Left lung (tissue), 4 donors: ENCODE measurements at regions not wholly inside any gene's neighbourhood (a gene's known extent, or its start where the extent isn't known, plus 50 kb on each side); places are given as distances from the start of the nearest gene placed in this dataset.

Experiments
- ATAC-seq: fragments of 200-7000 bp; cut with Tn5 transposase; one replicate; pipeline ENCODE4 v1.9.1; 2020; ENCODE audit warnings: moderate library complexity
- DNase-seq, 4 donors: peaks; one replicate each; pipeline ENCODE4 v3.0.0-alpha.2; 2013 to 2020
- H3K27ac ChIP-seq, 2 donors: fragments of 200-600 bp; sonication (generic) in 1 of 2; one replicate each; pipeline versions ENCODE4 v1.5.0 to v1.8.0; 2020 to 2021
- H3K27me3 ChIP-seq, 2 donors: fragments of 200-600 bp; sonication (generic) in 1 of 2; one replicate each; pipeline versions ENCODE4 v1.5.0 to v1.8.0; 2020 to 2021
- H3K36me3 ChIP-seq, 2 donors: fragments of 200-600 bp; sonication (generic) in 1 of 2; one replicate each; pipeline versions ENCODE4 v1.5.0 to v1.8.0; 2020 to 2021
- H3K4me1 ChIP-seq, 2 donors: fragments of 200-600 bp; one replicate each; pipeline ENCODE4 v1.8.0; 2021
- H3K4me3 ChIP-seq, 2 donors: fragments of 200-600 bp; sonication (generic) in 1 of 2; one replicate each; pipeline versions ENCODE4 v1.5.0 to v1.8.0; 2020 to 2021; ENCODE audit warnings: mild to moderate bottlenecking in 1 of 2
- H3K9me3 ChIP-seq, 2 donors: fragments of 200-600 bp; sonication (generic) in 1 of 2; one replicate each; pipeline versions ENCODE4 v1.5.0 to v1.8.0; 2020 to 2021
- CTCF ChIP-seq, 2 donors: fragments of 200-600 bp; sonication (generic) in 1 of 2; IDR thresholded peaks; one replicate each; pipeline versions ENCODE4 v1.5.0 to v1.8.0; 2021; ENCODE audit warnings: antibody characterized with exemption in 2 of 2
- intact Hi-C, 2 donors: fragments of 100-400 bp; cut with DNase I; formaldehyde crosslinking; loops; one replicate each; pipeline versions ENCODE4 v1.11.2 to v1.14.2; 2022
- donor health status: DM: no; HTN: yes; CAD: no.
- donor health status: DM: no; HTN: no; CAD: no.

DNA sequence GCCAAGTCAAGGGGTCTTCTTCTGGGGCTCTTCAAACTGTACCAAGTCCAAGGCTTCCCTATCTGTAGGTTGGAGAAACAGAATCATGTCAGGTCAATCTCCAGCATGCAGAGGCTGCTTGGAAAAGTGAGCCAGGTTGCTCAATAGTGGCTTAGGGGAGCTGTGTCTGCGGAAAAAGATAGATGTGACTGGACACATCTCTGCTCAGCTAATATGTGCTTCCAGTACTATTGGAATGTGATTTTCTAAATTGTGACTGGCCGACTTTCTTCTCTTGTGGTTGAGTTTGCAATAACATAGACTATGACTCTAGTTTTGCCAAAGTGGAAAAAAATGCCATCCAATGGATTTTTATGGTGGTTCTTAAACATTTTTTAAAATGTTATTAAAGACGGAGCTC lies 136.7 kb downstream of the BOD1 start:
- H3K9me3 ChIP-seq: no peaks in the 10 kb centered on the region
- DNase-seq (no peak), ATAC-seq (no peak)
- intact Hi-C loops: no loop called here
- peaks cover 0 to 17% of the 10 kb centered on the region in 2 donors for H3K27me3 ChIP-seq
- H3K36me3 ChIP-seq: no peaks in the 10 kb centered on the region
- no peak overlapping the region for H3K27ac ChIP-seq
- H3K4me1 ChIP-seq: no peaks in the 10 kb centered on the region
- no peak overlapping the region for H3K4me3 ChIP-seq
- TF ChIP-seq CTCF (IDR thresholded peaks at IDR 0.05): no peak

DNA sequence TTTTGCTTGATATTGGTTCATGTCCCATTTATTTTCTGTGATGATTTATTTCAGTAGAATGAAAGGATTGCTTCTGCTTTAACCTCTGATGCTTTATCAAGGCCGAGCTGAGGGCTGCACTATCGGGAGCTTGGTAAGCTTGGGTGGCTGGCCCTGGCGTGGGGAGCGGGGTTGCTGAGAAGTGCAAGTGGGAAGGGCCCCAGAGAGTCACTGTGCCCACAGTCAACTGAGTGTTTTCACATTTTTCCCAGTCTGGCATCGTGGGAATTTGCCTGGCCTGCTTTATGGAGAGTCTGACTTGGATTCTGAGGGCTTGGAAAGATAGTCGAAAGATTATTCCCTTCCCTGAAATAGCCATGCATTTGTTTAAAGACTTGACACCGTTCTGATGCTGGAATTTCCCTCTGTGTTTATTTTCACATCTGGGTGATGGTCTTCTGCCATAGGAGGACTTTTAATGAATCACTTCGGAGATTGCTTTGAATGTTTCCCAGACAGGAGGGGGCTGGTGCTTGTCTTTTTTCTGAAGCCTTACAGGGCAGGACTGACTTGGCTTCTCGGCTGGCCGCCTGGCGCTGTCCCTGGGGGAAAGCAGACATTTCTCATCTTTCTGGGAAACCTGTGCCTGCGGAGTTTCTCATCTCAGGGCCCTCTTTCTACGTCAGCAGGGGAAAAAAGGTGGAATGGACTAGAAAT lies 139.0 kb downstream of the BOD1 start:
- intact Hi-C loops: no loop called here
- Histone ChIP-seq H3K9me3 (no peaks in the 10 kb centered on the region), H3K4me3 (no peak overlapping the region), H3K27ac (no peak overlapping the region), H3K36me3 (no peaks in the 10 kb centered on the region), H3K27me3 (peaks cover 0 to 17% of the 10 kb centered on the region in 2 donors), H3K4me1 (peaks cover 0 to 4% of the 10 kb centered on the region in 2 donors)
- no peak for DNase-seq
- ATAC-seq: peak; percentile 18
- TF ChIP-seq CTCF (IDR thresholded peaks at IDR 0.05): no peak

GRCh38 chr5:173475780-173476179 lies 140.7 kb downstream of the BOD1 start:
- no peaks in the 10 kb centered on the region for H3K9me3 ChIP-seq
- H3K27ac ChIP-seq: no peak overlapping the region
- no peak for TF ChIP-seq CTCF (IDR thresholded peaks at IDR 0.05)
- H3K4me3 ChIP-seq: no peak overlapping the region
- DNase-seq: no peak
- ATAC-seq: no peak
- intact Hi-C loops: no loop called here
- H3K27me3 ChIP-seq: peaks cover 0 to 17% of the 10 kb centered on the region in 2 donors
- no peaks in the 10 kb centered on the region for H3K36me3 ChIP-seq
- peaks cover 0 to 4% of the 10 kb centered on the region in 2 donors for H3K4me1 ChIP-seq

GRCh38 chr5:173474881-173475287 lies 141.6 kb downstream of the BOD1 start:
- no peak overlapping the region for H3K4me3 ChIP-seq
- H3K4me1 ChIP-seq: peaks cover 0 to 4% of the 10 kb centered on the region in 2 donors
- H3K9me3 ChIP-seq: no peaks in the 10 kb centered on the region
- no peak for TF ChIP-seq CTCF (IDR thresholded peaks at IDR 0.05)
- peaks cover 0 to 17% of the 10 kb centered on the region in 2 donors for H3K27me3 ChIP-seq
- ATAC-seq: no peak
- H3K27ac ChIP-seq: no peak overlapping the region
- intact Hi-C loops: no loop called here
- no peak for DNase-seq
- H3K36me3 ChIP-seq: no peaks in the 10 kb centered on the region

DNA sequence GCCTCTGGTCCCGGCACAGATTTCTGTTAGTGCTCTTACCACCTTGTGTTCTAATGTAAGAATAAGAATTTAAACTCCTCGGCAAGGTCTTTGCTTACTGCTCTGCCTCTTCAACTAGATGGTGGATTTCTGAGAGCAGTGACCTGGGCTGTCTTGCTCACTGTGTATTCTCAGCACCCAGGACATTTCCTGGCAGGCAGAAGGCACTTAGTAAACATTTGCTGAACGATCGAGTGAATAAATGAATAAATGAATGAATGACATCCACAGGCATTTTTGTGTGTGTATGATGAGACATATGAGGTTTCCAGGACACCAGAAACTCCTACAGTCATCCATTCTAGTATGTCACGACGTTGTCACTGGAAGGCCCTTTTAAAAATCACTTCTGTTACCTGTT lies 143.2 kb downstream of the BOD1 start:
- Histone ChIP-seq H3K4me1 (peaks cover 0 to 4% of the 10 kb centered on the region in 2 donors), H3K9me3 (no peaks in the 10 kb centered on the region), H3K27me3 (peaks cover 0 to 6% of the 10 kb centered on the region in 2 donors), H3K36me3 (no peaks in the 10 kb centered on the region), H3K4me3 (no peak overlapping the region), H3K27ac (peak overlapping the region; percentile 46 to 71)
- intact Hi-C loops: no loop called here
- no peak for TF ChIP-seq CTCF (IDR thresholded peaks at IDR 0.05)
- ATAC-seq (no peak), DNase-seq (no peak)
